Stomach (tissue), 4 donors: ENCODE measurements at regions not wholly inside any gene's neighbourhood (a gene's known extent, or its start where the extent isn't known, plus 50 kb on each side); places are given as distances from the start of the nearest gene placed in this dataset.

Source experiments
- POLR2A ChIP-seq, 4 donors: fragments of 450-650 bp; IDR thresholded peaks; one replicate each; pipeline ENCODE4 v1.6.1; 2016; ENCODE audit warnings: antibody characterized with exemption in 4 of 4, control low read depth in 2 of 4, mild to moderate bottlenecking in 1 of 4, moderate library complexity in 1 of 4
- POLR2AphosphoS5 ChIP-seq, 3 donors: sonication (generic); formaldehyde crosslinking; IDR thresholded peaks; one replicate each; pipeline ENCODE4 v1.6.1; 2016; ENCODE audit warnings: antibody characterized with exemption in 3 of 3
- TF ChIP-seq, protein P1 (sequence below), 7 experiments: fragments of 450-650 bp in 4 of 7; fragments of 200-600 bp in 3 of 7; sonication (generic) in 3 of 7; IDR thresholded peaks; one replicate each; pipeline ENCODE4 v1.5.1; 2016 to 2019; ENCODE audit warnings: antibody characterized with exemption in 7 of 7, control low read depth in 2 of 7, mild to moderate bottlenecking in 1 of 7

DNA sequence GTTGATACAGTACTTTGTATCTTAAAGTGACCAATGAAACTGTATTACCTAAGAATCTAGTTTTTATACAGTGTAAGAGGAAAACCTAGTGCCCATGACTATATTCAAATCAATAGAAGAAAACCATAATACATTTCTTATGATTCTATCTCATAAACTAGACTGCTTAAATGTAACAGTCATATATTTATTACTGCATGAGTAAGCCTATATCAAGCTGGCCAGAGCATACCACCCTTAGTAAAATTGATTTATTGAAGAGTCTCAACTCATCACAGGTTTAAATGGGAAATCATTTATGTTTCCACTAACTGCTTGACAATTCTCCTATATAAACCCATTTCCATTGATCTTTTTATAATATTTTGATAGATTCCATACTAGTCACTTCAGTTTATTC is 1059.2 kb upstream of the LRRTM1 start:
- TF ChIP-seq POLR2AphosphoS5 (IDR thresholded peaks at IDR 0.05) (no peak), POLR2A (IDR thresholded peaks at IDR 0.05) (no peak)
- TF ChIP-seq, protein P1, sequence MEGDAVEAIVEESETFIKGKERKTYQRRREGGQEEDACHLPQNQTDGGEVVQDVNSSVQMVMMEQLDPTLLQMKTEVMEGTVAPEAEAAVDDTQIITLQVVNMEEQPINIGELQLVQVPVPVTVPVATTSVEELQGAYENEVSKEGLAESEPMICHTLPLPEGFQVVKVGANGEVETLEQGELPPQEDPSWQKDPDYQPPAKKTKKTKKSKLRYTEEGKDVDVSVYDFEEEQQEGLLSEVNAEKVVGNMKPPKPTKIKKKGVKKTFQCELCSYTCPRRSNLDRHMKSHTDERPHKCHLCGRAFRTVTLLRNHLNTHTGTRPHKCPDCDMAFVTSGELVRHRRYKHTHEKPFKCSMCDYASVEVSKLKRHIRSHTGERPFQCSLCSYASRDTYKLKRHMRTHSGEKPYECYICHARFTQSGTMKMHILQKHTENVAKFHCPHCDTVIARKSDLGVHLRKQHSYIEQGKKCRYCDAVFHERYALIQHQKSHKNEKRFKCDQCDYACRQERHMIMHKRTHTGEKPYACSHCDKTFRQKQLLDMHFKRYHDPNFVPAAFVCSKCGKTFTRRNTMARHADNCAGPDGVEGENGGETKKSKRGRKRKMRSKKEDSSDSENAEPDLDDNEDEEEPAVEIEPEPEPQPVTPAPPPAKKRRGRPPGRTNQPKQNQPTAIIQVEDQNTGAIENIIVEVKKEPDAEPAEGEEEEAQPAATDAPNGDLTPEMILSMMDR (IDR thresholded peaks at IDR 0.05): no peak
